ENCODE measurements at regions not wholly inside any gene's neighbourhood (a gene's known extent, or its start where the extent isn't known, plus 50 kb on each side); places are given as distances from the start of the nearest gene placed in this dataset.

DNA sequence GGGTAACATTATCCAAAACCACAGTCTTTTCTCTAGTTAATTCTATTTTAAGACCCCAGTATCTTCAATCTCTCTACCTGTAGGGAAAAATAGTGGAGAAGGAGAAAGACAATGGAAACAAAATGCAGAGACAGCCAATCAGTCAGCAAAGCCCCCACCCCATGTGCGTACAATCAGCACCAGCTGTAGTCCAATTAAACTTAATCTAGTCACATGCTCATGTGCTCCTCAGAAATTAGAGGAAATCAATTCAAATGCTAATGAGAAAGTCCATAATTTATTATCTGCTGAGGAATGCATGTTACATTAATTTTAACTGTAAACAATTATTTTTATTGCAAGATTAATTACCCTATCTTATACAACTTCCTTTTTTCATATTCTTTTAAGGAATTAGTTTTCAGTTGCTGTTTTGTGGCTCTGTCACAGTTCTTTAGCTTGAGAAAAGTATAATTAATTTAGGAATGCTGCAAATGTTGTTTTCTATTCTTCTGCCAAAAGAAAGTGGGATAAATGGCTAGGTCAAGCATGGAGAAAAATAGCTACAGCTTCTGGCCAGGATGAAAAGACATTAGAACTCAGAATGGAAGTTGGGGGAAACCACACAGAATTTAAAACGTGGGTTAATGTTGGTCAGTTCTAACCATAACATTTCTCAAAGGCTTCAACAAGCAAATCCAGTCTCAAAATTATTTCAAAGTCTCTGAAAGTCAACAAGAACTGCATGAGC lies 232.4 kb upstream of the HNRNPA3 start:
- TF ChIP-seq EZH2 (IDR thresholded peaks at IDR 0.05; ENCODE audit: borderline replicate concordance): no peak
- no peak for TF ChIP-seq CTCF (IDR thresholded peaks at IDR 0.05; ENCODE audit: poor library complexity)
- TF ChIP-seq EZH2phosphoT487 (IDR thresholded peaks at IDR 0.05; ENCODE audit: low read depth, severe bottlenecking, unreplicated experiment): no peak
